Progenitor cell of endocrine pancreas (in vitro differentiated cells): ENCODE measurements at regions not wholly inside any gene's neighbourhood (a gene's known extent, or its start where the extent isn't known, plus 50 kb on each side); places are given as distances from the start of the nearest gene placed in this dataset.

Experiments
- DNase-seq: peaks from one replicate; pipeline ENCODE4 v3.0.0; 2021; ENCODE audit warnings: low spot score; ENCODE audit not compliant: unreplicated experiment
- H3K27ac Mint-ChIP-seq: 2 replicates; pipeline ENCODE4 v1.8.0; 2021; ENCODE audit warnings: mild to moderate bottlenecking, moderate library complexity, mixed read lengths
- H3K27me3 Mint-ChIP-seq: 2 replicates; pipeline ENCODE4 v1.8.0; 2021; ENCODE audit warnings: mixed read lengths
- H3K36me3 Mint-ChIP-seq: 2 replicates; pipeline ENCODE4 v1.8.0; 2022; ENCODE audit warnings: mixed read lengths; ENCODE audit not compliant: insufficient read depth
- H3K4me1 Mint-ChIP-seq: 2 replicates; pipeline ENCODE4 v1.8.0; 2021; ENCODE audit warnings: low read depth, mixed read lengths
- H3K4me3 Mint-ChIP-seq: 2 replicates; pipeline ENCODE4 v1.8.0; 2021; ENCODE audit warnings: low read depth, mild to moderate bottlenecking, moderate library complexity, mixed read lengths
- H3K9me3 Mint-ChIP-seq: 2 replicates; pipeline ENCODE4 v1.8.0; 2021; ENCODE audit warnings: low read depth, mixed read lengths
- CTCF ChIP-seq: fragments of 200-600 bp; sonication (generic); IDR thresholded peaks from one replicate; pipeline ENCODE4 v1.5.0; 2021; ENCODE audit warnings: antibody characterized with exemption, mild to moderate bottlenecking; ENCODE audit not compliant: unreplicated experiment

- no peaks in the 10 kb centered on the region for H3K27me3 Mint-ChIP-seq
- no peaks in the 10 kb centered on the region for H3K36me3 Mint-ChIP-seq
- H3K4me3 Mint-ChIP-seq: no peak overlapping the region
- H3K9me3 Mint-ChIP-seq: no peaks in the 10 kb centered on the region
- no peak for TF ChIP-seq CTCF
- H3K4me1 Mint-ChIP-seq: no peaks in the 10 kb centered on the region
- H3K27ac Mint-ChIP-seq: no peak overlapping the region
- no peak for DNase-seq
Observed at GRCh38 chrX:99469439-99469838, 940.6 kb downstream of the PCDH19 start.

GRCh38 chrX:99468993-99469392 lies 941.1 kb downstream of the PCDH19 start:
- H3K36me3 Mint-ChIP-seq: no peaks in the 10 kb centered on the region

GRCh38 chrX:99461223-99461622 lies 948.9 kb downstream of the PCDH19 start:
- no peak for DNase-seq
- Mint-ChIP-seq H3K27me3 (no peaks in the 10 kb centered on the region), H3K9me3 (no peaks in the 10 kb centered on the region), H3K36me3 (no peaks in the 10 kb centered on the region), H3K27ac (no peak overlapping the region), H3K4me3 (no peak overlapping the region), H3K4me1 (no peaks in the 10 kb centered on the region)
- no peak for TF ChIP-seq CTCF

More at GRCh38 chrX:99468993-99469392, 941.1 kb downstream of the PCDH19 start:
- no peaks in the 10 kb centered on the region for H3K9me3 Mint-ChIP-seq
- no peaks in the 10 kb centered on the region for H3K27me3 Mint-ChIP-seq
- H3K4me1 Mint-ChIP-seq: no peaks in the 10 kb centered on the region
- H3K27ac Mint-ChIP-seq: no peak overlapping the region
- DNase-seq: no peak
- no peak overlapping the region for H3K4me3 Mint-ChIP-seq
- no peak for TF ChIP-seq CTCF

- Mint-ChIP-seq H3K36me3 (no peaks in the 10 kb centered on the region), H3K4me3 (no peak overlapping the region), H3K27ac (no peak overlapping the region), H3K4me1 (peaks cover 4% of the 10 kb centered on the region), H3K9me3 (peaks cover under 1% of the 10 kb centered on the region), H3K27me3 (no peaks in the 10 kb centered on the region)
- TF ChIP-seq CTCF: no peak
- DNase-seq: no peak
Observed at GRCh38 chrX:99445336-99445735, 964.7 kb downstream of the PCDH19 start.

- H3K36me3 Mint-ChIP-seq: no peaks in the 10 kb centered on the region
- DNase-seq: no peak
- H3K9me3 Mint-ChIP-seq: peaks cover 12% of the 10 kb centered on the region
- TF ChIP-seq CTCF: no peak
- H3K27me3 Mint-ChIP-seq: no peaks in the 10 kb centered on the region
- H3K27ac Mint-ChIP-seq: no peak overlapping the region
- no peak overlapping the region for H3K4me3 Mint-ChIP-seq
- H3K4me1 Mint-ChIP-seq: no peaks in the 10 kb centered on the region
Observed at GRCh38 chrX:99421796-99422195, 988.3 kb downstream of the PCDH19 start.
